ENCODE measurements at regions not wholly inside any gene's neighbourhood (a gene's known extent, or its start where the extent isn't known, plus 50 kb on each side); places are given as distances from the start of the nearest gene placed in this dataset.

DNA sequence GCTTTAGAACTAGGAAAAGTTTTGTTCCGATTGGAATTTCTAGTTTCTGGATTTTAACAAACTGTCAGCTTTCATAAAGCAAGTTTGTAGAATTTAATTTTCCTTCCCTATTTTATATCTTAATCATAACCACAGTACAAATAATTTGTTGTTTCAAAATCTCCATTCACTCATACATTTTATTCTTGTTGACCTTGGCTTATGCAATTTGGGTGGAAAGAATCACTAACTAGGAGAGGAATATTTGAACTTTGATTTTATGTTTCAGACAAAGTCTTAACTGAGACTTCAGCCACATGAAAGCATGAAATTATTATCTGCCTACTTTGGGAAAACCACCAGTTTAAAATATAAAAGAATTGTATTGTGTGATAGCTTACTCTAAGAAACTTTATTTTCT lies 427.9 kb downstream of the SPRY1 start:
- TF ChIP-seq, protein P1, sequence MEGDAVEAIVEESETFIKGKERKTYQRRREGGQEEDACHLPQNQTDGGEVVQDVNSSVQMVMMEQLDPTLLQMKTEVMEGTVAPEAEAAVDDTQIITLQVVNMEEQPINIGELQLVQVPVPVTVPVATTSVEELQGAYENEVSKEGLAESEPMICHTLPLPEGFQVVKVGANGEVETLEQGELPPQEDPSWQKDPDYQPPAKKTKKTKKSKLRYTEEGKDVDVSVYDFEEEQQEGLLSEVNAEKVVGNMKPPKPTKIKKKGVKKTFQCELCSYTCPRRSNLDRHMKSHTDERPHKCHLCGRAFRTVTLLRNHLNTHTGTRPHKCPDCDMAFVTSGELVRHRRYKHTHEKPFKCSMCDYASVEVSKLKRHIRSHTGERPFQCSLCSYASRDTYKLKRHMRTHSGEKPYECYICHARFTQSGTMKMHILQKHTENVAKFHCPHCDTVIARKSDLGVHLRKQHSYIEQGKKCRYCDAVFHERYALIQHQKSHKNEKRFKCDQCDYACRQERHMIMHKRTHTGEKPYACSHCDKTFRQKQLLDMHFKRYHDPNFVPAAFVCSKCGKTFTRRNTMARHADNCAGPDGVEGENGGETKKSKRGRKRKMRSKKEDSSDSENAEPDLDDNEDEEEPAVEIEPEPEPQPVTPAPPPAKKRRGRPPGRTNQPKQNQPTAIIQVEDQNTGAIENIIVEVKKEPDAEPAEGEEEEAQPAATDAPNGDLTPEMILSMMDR (IDR thresholded peaks at IDR 0.05): no peak
- no peak for TF ChIP-seq EZH2 (IDR thresholded peaks at IDR 0.05; ENCODE audit: borderline replicate concordance, insufficient read depth, low read depth, low read length, poor library complexity, severe bottlenecking)

All from B cell (primary cell).